Immature natural killer cell (primary cell): ENCODE measurements at regions not wholly inside any gene's neighbourhood (a gene's known extent, or its start where the extent isn't known, plus 50 kb on each side); places are given as distances from the start of the nearest gene placed in this dataset.

Experiments used
- DNase-seq, 3 donors: peaks; one replicate each; pipeline ENCODE4 v3.0.0; 2022; ENCODE audit warnings: mixed read lengths in 1 of 3
- H3K27ac Mint-ChIP-seq, 6 donors: one replicate each; pipeline ENCODE4 v1.8.0; 2020; ENCODE audit warnings: mixed read lengths in 6 of 6, mild to moderate bottlenecking in 5 of 6, inconsistent platforms in 4 of 6, moderate library complexity in 3 of 6
- H3K27me3 Mint-ChIP-seq, 3 donors: one replicate each; pipeline ENCODE4 v1.8.0; 2020 to 2021; ENCODE audit warnings: low read depth in 3 of 3, mild to moderate bottlenecking in 3 of 3, mixed read lengths in 3 of 3, moderate library complexity in 3 of 3, inconsistent platforms in 1 of 3
- H3K36me3 Mint-ChIP-seq, 3 donors: one replicate each; pipeline ENCODE4 v1.8.0; 2020; ENCODE audit warnings: mixed read lengths in 3 of 3, inconsistent platforms in 2 of 3, mild to moderate bottlenecking in 2 of 3
- H3K4me1 Mint-ChIP-seq, 2 donors: one replicate each; pipeline ENCODE4 v1.8.0; 2020; ENCODE audit warnings: inconsistent platforms in 2 of 2, mild to moderate bottlenecking in 2 of 2, mixed read lengths in 2 of 2, moderate library complexity in 1 of 2
- H3K4me3 Mint-ChIP-seq, 5 donors: one replicate each; pipeline ENCODE4 v1.8.0; 2020; ENCODE audit warnings: mild to moderate bottlenecking in 5 of 5, mixed read lengths in 5 of 5, inconsistent platforms in 3 of 5, moderate library complexity in 3 of 5
- H3K9me3 Mint-ChIP-seq, 6 donors: one replicate each; pipeline ENCODE4 v1.8.0; 2020; ENCODE audit warnings: mild to moderate bottlenecking in 6 of 6, mixed read lengths in 6 of 6, inconsistent platforms in 4 of 6, moderate library complexity in 3 of 6

DNA sequence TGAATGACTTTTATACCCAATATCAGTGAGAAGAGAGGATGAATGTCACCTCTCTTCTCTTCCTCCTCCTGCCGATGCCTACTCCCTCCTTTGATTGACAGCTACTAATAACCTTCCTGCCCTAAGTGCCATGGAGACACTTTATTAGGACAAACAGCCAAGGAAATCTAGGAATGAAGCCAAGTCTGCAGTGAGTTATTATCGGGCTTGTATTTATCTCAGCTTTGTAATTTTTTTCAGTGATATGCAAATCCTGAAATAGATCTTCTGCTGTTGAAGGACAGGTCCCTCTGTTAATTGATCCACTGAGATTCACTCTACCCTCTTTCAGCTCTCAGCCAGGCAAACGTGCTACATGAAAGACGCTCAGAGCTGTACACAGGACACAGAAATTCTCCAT, 686.7 kb downstream of the TMEM182 start:
- no peaks in the 10 kb centered on the region for H3K4me1 Mint-ChIP-seq
- no peak for DNase-seq
- no peak overlapping the region for H3K27ac Mint-ChIP-seq
- peaks cover 1 to 41% (median 4%) of the 10 kb centered on the region in 6 donors for H3K9me3 Mint-ChIP-seq
- H3K36me3 Mint-ChIP-seq, result no peaks in the 10 kb centered on the region
- no peak overlapping the region for H3K4me3 Mint-ChIP-seq
- peaks cover 0 to 2% (median 0%) of the 10 kb centered on the region in 3 donors for H3K27me3 Mint-ChIP-seq

DNA sequence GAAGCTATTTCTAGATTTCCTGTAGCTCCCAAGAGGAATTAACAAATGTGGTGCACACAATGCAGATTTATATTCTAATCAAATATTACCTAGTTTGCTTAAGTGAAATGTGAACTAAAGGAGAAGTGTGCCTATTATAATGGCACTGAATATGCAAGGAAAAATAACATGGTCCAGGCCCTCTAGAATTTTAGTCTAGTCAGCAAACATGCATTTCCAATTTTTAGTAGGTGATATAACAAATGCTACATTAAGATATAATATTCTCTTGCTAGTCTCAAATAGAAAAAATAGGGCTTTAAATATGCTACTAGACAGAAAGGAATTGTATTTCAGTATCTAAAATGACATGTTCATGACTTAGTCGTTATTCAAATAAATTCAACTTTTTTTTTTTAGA, 689.5 kb downstream of the TMEM182 start:
- no peak overlapping the region for H3K27ac Mint-ChIP-seq
- H3K36me3 Mint-ChIP-seq, result no peaks in the 10 kb centered on the region
- peaks cover 0 to 1% (median 0%) of the 10 kb centered on the region in 3 donors for H3K27me3 Mint-ChIP-seq
- H3K9me3 Mint-ChIP-seq, result peaks cover under 1 to 26% (median 2%) of the 10 kb centered on the region in 6 donors
- H3K4me1 Mint-ChIP-seq, result no peaks in the 10 kb centered on the region
- no peak for DNase-seq
- no peak overlapping the region for H3K4me3 Mint-ChIP-seq

DNA sequence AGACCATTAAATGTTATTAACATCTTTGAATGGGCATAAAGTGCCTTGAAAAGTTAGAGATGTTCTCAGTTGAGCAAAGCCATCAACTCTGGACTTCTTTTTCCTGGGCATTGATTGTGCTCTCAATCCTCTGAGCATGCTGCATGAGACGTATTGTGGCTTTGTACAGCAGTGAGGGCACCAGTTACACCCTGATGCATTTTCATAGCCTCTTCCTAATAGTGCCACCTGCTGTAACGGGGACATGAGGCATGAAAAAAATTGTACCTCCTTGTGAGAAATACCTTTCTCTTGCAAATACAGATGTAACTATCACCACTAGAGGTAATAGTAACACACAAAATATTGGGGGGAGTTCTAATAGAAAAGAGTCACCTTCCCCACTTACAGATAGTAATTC, 697.5 kb downstream of the TMEM182 start:
- H3K36me3 Mint-ChIP-seq, result no peaks in the 10 kb centered on the region
- H3K9me3 Mint-ChIP-seq, result peaks cover 3 to 37% (median 6%) of the 10 kb centered on the region in 6 donors
- H3K27me3 Mint-ChIP-seq, result peaks cover 0 to 1% (median 0%) of the 10 kb centered on the region in 3 donors
- no peak overlapping the region for H3K27ac Mint-ChIP-seq
- DNase-seq, result no peak
- no peaks in the 10 kb centered on the region for H3K4me1 Mint-ChIP-seq
- no peak overlapping the region for H3K4me3 Mint-ChIP-seq

DNA sequence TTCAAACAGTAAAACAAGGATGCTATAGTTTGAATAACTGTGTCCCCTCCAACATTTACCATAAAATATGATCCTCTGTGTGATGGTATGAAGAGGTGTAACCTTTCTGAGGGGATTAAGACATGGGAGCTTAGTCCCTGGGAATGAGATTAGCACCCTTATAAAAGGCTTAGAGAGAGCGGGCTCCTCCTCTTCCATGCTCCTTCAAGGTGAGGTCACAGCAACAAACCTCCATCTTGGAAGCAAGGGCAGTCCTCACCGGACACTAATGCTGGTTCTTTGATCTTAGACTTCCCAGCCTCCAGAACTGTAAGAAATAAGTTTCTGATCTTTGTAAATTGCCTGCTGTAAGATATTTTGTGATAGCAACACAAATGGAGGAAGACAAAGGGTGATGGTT, 700.3 kb downstream of the TMEM182 start:
- H3K27me3 Mint-ChIP-seq, result peaks cover 0 to 2% (median 1%) of the 10 kb centered on the region in 3 donors
- H3K9me3 Mint-ChIP-seq, result peaks cover 3 to 46% (median 9%) of the 10 kb centered on the region in 6 donors
- no peak overlapping the region for H3K4me3 Mint-ChIP-seq
- DNase-seq, result no peak
- no peak overlapping the region for H3K27ac Mint-ChIP-seq
- no peaks in the 10 kb centered on the region for H3K36me3 Mint-ChIP-seq
- no peaks in the 10 kb centered on the region for H3K4me1 Mint-ChIP-seq

DNA sequence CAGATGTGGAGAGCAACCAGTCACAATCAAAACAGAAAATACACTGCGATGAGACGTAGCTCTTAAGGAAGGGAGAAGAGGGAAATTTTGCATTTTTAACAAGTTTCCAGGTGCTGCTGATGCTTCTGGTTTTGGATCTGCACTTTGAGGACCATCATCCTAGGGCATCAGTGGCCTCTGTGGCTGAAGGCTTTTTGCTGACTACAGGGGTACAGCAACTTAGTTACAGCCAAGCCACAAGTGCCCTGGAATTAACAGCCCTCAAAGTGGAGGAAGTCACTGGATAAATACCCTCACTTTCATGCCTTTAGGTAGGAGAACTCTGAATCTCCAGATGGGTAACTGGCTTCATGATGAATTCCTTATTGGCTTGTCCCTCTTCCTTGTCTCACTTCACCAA, 700.9 kb downstream of the TMEM182 start:
- H3K27me3 Mint-ChIP-seq, result peaks cover 0 to 2% (median 1%) of the 10 kb centered on the region in 3 donors
- no peaks in the 10 kb centered on the region for H3K36me3 Mint-ChIP-seq
- H3K4me3 Mint-ChIP-seq, result no peak overlapping the region
- no peak for DNase-seq
- no peaks in the 10 kb centered on the region for H3K4me1 Mint-ChIP-seq
- H3K27ac Mint-ChIP-seq, result no peak overlapping the region
- peaks cover 3 to 46% (median 9%) of the 10 kb centered on the region in 6 donors for H3K9me3 Mint-ChIP-seq

DNA sequence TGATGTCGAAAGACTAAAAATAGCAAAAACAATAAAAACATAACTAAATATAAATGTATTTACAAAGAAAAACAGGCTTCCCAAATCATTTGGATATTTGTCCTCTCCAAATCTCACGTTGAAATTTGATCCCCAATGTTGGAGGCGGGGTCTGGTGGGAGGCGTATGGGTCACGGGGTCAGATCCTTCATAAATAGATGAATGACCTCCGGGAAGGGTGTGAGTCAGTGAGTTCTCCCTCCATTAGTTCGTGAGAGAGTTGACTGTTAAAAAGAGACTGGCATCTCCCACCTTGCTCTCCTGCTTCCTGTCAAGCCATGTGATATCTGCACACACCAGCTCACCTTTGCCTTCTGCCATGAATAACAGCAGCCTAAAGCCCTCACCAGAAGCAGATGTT, 703.0 kb downstream of the TMEM182 start:
- Mint-ChIP-seq H3K9me3 (peaks cover 3 to 40% (median 9%) of the 10 kb centered on the region in 6 donors), H3K27ac (no peak overlapping the region), H3K4me3 (no peak overlapping the region), H3K4me1 (no peaks in the 10 kb centered on the region), H3K36me3 (no peaks in the 10 kb centered on the region), H3K27me3 (peaks cover 0 to 2% (median 1%) of the 10 kb centered on the region in 3 donors)
- no peak for DNase-seq

DNA sequence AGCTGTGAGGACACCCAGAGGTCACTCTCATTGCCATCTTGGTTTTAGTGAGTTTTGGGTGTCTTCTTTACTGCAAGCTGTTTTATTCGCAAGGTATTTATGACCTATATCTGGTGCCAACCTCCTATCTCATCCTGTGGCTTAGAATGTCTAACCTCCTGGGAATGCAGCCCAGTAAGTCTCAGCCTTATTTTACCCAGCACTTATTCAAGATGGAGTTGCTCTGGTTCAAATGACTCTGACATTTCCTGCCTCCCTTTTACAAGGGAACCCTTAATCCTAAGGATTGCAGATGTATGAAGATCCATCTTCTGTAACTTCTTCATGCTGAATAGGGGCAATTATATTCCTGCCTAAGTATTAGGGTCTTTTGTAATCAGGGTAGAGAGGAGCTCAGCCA, 708.0 kb downstream of the TMEM182 start:
- H3K36me3 Mint-ChIP-seq, result no peaks in the 10 kb centered on the region
- H3K4me1 Mint-ChIP-seq, result no peaks in the 10 kb centered on the region
- no peak overlapping the region for H3K4me3 Mint-ChIP-seq
- peaks cover 0 to 41% (median 15%) of the 10 kb centered on the region in 6 donors for H3K9me3 Mint-ChIP-seq
- no peak overlapping the region for H3K27ac Mint-ChIP-seq
- no peak for DNase-seq
- peaks cover 0 to 2% (median 1%) of the 10 kb centered on the region in 3 donors for H3K27me3 Mint-ChIP-seq

DNA sequence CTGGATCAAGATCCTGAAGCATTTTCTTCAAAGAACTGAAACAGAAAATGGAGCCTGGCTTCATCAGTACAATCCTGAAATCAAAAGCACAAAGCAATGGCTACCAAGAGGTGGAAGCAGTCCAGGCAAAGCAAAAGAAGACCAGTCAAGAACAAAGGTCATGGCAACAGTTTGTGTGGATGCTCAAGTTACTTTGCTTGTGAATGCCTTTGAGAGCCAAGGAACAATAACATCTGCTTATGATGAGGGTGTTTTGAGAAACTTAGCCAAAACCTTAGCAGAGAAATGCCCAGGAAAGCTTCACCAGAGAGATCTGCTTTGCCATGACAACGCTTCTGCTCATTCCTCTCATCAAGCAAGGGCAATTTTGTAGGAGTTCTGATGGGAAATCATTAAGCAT, 723.1 kb downstream of the TMEM182 start:
- Mint-ChIP-seq H3K4me3 (no peak overlapping the region), H3K9me3 (peaks cover 1 to 36% (median 11%) of the 10 kb centered on the region in 6 donors), H3K36me3 (no peaks in the 10 kb centered on the region), H3K27ac (no peak overlapping the region), H3K4me1 (no peaks in the 10 kb centered on the region), H3K27me3 (no peaks in the 10 kb centered on the region)
- no peak for DNase-seq

DNA sequence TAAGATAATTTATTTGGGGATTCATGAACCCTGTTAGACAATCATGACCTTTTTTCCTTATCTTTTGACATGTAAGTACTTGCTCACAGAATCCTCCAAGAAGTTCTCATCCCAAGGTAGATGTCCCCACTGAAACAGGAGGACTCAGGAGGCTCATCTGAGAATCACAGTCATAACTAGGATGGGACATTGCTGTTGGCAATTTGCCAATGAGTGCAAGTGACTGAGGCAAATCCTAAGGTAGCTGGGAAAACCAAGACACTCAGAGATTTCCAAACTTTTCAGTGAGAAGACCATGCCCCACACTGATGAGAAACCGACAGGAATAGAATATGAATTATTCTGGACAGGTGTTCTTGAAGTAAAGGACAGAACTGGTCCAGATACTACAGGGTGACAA, 735.0 kb downstream of the TMEM182 start:
- H3K27ac Mint-ChIP-seq, result no peak overlapping the region
- DNase-seq, result no peak
- peaks cover 1 to 43% (median 12%) of the 10 kb centered on the region in 6 donors for H3K9me3 Mint-ChIP-seq
- H3K36me3 Mint-ChIP-seq, result peaks cover 0 to 3% (median 0%) of the 10 kb centered on the region in 3 donors
- no peaks in the 10 kb centered on the region for H3K27me3 Mint-ChIP-seq
- no peaks in the 10 kb centered on the region for H3K4me1 Mint-ChIP-seq
- H3K4me3 Mint-ChIP-seq, result no peak overlapping the region

DNA sequence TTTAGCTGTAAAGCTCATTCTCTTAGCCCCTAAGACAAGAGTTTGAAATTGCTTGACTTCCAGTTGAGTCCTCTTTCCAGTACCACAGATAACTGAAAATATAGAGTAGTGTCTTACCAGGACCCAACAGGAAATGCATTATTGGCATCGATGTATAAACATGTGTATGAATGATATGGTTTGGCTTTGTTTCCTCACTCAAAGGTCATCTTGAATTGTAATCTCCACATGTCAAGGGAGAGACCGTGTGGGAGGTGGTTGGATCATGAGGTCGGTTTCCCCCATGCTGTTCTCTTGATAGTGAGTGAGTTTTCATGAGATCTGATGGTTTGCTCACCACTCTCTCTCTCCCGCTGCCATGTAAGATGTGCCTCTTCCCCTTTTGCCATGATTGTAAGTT, 745.0 kb downstream of the TMEM182 start:
- peaks cover 5 to 47% (median 19%) of the 10 kb centered on the region in 6 donors for H3K9me3 Mint-ChIP-seq
- no peak for DNase-seq
- no peak overlapping the region for H3K4me3 Mint-ChIP-seq

DNA sequence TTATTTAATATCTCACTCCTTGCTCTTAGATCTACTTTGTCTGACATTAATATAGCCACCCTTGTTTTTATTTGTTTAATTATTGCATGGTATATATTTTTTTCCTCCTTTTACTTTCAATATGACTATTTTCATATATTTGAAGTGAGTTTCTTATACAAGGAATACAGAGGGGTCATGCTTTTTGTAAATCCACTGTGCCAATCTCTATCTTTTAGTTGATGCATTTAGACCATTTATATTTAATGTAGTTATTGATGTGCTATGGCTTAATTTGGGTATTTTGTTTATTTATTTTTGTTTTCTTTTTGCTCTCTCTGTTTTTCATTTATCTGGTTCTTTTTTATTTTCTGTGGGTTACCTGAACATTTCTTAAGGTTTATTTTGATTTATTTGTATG, 750.6 kb downstream of the TMEM182 start:
- Mint-ChIP-seq H3K4me1 (no peaks in the 10 kb centered on the region), H3K27ac (no peak overlapping the region), H3K9me3 (peaks cover 2 to 42% (median 18%) of the 10 kb centered on the region in 6 donors), H3K36me3 (no peaks in the 10 kb centered on the region), H3K4me3 (no peak overlapping the region), H3K27me3 (peaks cover 0 to 2% (median 0%) of the 10 kb centered on the region in 3 donors)
- DNase-seq, result no peak

More for the DNA sequence above, 745.0 kb downstream of the TMEM182 start:
- Mint-ChIP-seq H3K4me1 (no peaks in the 10 kb centered on the region), H3K27me3 (no peaks in the 10 kb centered on the region), H3K36me3 (no peaks in the 10 kb centered on the region), H3K27ac (no peak overlapping the region)

DNA sequence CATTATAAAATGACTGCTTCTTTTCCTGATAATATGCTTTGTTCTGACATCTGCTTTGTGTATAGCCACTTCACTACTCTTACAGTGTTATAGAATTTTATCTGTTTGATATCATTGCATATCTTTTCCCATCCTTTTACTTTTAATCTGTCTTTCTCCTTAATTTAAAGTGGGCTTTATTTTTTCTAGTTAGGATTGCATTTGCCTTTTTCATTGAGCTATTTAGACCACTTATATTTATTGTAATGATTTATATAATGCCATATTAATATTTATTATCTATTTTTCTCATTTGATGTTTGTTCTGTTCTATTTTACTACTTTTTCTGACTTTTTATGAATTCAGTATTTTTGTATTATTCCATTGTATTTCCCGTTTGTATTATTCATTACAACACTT, 758.7 kb downstream of the TMEM182 start:
- Mint-ChIP-seq H3K9me3 (peaks cover 0 to 20% (median 8%) of the 10 kb centered on the region in 6 donors), H3K4me3 (no peak overlapping the region), H3K36me3 (no peaks in the 10 kb centered on the region), H3K4me1 (no peaks in the 10 kb centered on the region), H3K27me3 (no peaks in the 10 kb centered on the region), H3K27ac (no peak overlapping the region)
- no peak for DNase-seq

DNA sequence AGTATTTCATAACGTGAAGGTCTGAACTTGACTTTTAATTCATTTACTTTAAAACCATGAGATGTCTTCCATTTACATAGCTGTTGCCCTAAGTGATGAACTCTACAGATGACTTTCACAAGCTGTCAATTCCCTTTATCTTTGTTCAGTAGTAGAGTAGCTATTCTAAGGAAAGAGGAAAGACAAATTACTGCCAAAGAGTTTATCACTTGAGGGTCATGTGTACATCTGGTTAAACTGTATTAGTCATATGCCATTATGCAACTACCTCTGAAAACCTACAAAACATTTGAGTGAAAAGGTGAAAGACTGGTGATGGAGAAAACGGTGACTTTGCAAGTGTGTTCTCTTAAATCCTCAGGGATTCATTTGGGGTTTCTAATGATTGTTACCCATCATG, 763.9 kb downstream of the TMEM182 start:
- Mint-ChIP-seq H3K27ac (no peak overlapping the region), H3K9me3 (peaks cover 1 to 44% (median 14%) of the 10 kb centered on the region in 6 donors), H3K36me3 (no peaks in the 10 kb centered on the region), H3K4me1 (no peaks in the 10 kb centered on the region), H3K4me3 (no peak overlapping the region), H3K27me3 (no peaks in the 10 kb centered on the region)
- no peak for DNase-seq

DNA sequence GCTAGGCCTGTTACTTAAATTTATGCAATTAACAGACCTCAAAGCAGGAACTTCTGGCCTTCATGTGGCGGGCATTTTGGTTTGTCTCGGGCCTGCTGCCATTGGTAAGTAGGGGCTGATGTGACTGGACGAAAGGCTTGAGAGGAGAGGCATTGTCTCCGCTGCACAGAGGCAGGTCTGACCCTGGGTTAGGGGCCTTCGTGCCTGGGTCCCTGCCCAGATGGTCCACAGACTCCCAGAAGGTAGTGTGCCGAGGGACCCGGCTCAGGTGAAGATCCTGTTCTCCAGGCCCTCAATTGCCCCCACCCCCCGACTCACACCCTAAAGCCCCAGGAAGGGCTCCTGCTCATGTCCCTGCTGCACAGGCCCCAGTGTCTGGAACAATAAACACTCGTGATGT, 764.9 kb downstream of the TMEM182 start:
- no peak overlapping the region for H3K4me3 Mint-ChIP-seq
- H3K27me3 Mint-ChIP-seq, result no peaks in the 10 kb centered on the region
- H3K27ac Mint-ChIP-seq, result no peak overlapping the region
- peaks cover 1 to 43% (median 14%) of the 10 kb centered on the region in 6 donors for H3K9me3 Mint-ChIP-seq
- DNase-seq, result no peak
- H3K4me1 Mint-ChIP-seq, result no peaks in the 10 kb centered on the region
- no peaks in the 10 kb centered on the region for H3K36me3 Mint-ChIP-seq

DNA sequence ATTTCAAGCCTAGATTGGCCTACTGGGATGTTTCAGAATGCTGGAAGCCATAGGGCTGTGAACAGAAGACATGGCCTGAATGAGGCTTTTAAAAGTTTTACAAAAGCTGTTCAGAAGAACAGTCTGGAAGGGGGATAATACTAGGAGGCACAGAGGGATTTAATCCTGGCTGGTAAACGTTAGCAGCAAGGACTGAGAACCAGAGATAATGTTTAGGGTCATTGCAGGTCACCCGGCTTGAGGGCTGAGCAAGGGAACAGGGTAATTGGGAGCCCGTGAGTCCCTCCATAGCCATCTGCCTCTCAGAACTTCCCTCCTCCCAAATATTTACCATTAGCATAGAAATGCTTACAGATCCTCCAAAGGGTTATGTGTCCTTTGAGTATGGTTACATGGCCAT, 765.4 kb downstream of the TMEM182 start:
- no peak for DNase-seq
- H3K4me3 Mint-ChIP-seq, result no peak overlapping the region
- no peaks in the 10 kb centered on the region for H3K36me3 Mint-ChIP-seq
- H3K27me3 Mint-ChIP-seq, result no peaks in the 10 kb centered on the region
- H3K27ac Mint-ChIP-seq, result no peak overlapping the region
- peaks cover 1 to 45% (median 14%) of the 10 kb centered on the region in 6 donors for H3K9me3 Mint-ChIP-seq
- no peaks in the 10 kb centered on the region for H3K4me1 Mint-ChIP-seq
